Activated naive CD4-positive, alpha-beta T cell treated with anti-CD3 and anti-CD28 coated beads, Interleukin-2, amount 50 U/mL, for 24 hours (primary cell): ENCODE measurements at regions not wholly inside any gene's neighbourhood (a gene's known extent, or its start where the extent isn't known, plus 50 kb on each side); places are given as distances from the start of the nearest gene placed in this dataset.

ENCODE experiments used
- H3K27ac Mint-ChIP-seq: one replicate; pipeline ENCODE4 v1.8.0; 2021; ENCODE audit warnings: mild to moderate bottlenecking, mixed read lengths
- H3K27me3 Mint-ChIP-seq: one replicate; pipeline ENCODE4 v1.8.0; 2021; ENCODE audit warnings: mixed read lengths
- H3K36me3 Mint-ChIP-seq: one replicate; pipeline ENCODE4 v1.8.0; 2021; ENCODE audit warnings: mixed read lengths
- H3K4me1 Mint-ChIP-seq: one replicate; pipeline ENCODE4 v1.8.0; 2021; ENCODE audit warnings: mixed read lengths
- H3K4me3 Mint-ChIP-seq: one replicate; pipeline ENCODE4 v1.8.0; 2021; ENCODE audit warnings: mild to moderate bottlenecking, mixed read lengths
- H3K9me3 Mint-ChIP-seq: one replicate; pipeline ENCODE4 v1.8.0; 2021; ENCODE audit warnings: mixed read lengths

DNA sequence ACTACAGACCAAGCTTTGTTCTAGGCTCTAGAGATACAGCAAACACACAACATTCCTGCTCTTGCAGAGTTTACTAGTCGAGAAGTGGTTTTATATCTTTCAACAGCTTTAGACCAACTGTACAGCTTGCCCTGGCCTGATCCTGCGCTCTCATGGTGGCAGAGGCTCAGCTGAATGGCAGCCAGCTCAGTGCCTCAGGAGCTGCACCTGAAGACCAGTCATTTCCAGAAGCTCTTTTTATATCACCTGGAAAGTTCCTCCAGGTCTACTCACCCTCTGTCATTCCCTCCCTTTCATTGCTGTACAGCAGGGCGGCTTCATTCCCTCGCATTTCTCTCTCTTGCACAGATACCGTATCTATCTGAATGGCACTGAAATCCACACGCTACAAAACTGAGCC is 319.8 kb downstream of the GATA3 start:
- H3K4me1 Mint-ChIP-seq, result no peaks in the 10 kb centered on the region
- no peak overlapping the region for H3K4me3 Mint-ChIP-seq
- H3K27me3 Mint-ChIP-seq, result no peaks in the 10 kb centered on the region
- no peak overlapping the region for H3K27ac Mint-ChIP-seq
- H3K36me3 Mint-ChIP-seq, result no peaks in the 10 kb centered on the region
- H3K9me3 Mint-ChIP-seq, result no peaks in the 10 kb centered on the region

DNA sequence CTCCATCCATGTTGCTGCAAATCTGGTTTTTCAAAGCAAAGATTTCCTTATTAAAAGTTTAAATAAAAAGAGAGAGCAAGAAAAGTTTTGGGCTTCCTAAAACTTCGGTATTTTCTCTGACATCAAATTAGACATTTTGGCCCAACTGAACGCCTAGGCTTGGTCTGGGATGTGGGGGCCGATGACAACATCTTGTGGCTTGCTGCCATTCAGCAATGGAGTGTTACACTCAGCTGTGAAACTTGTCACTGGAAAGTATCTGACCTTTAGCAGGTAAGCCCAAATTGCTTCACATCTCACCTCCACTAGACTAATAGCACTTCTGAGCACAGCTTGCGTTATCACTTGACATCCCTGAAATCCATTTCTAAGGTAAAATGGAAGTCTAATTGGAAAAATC is 320.6 kb downstream of the GATA3 start:
- H3K4me3 Mint-ChIP-seq, result no peak overlapping the region
- no peaks in the 10 kb centered on the region for H3K9me3 Mint-ChIP-seq
- H3K4me1 Mint-ChIP-seq, result no peaks in the 10 kb centered on the region
- no peaks in the 10 kb centered on the region for H3K27me3 Mint-ChIP-seq
- H3K36me3 Mint-ChIP-seq, result no peaks in the 10 kb centered on the region
- H3K27ac Mint-ChIP-seq, result no peak overlapping the region

DNA sequence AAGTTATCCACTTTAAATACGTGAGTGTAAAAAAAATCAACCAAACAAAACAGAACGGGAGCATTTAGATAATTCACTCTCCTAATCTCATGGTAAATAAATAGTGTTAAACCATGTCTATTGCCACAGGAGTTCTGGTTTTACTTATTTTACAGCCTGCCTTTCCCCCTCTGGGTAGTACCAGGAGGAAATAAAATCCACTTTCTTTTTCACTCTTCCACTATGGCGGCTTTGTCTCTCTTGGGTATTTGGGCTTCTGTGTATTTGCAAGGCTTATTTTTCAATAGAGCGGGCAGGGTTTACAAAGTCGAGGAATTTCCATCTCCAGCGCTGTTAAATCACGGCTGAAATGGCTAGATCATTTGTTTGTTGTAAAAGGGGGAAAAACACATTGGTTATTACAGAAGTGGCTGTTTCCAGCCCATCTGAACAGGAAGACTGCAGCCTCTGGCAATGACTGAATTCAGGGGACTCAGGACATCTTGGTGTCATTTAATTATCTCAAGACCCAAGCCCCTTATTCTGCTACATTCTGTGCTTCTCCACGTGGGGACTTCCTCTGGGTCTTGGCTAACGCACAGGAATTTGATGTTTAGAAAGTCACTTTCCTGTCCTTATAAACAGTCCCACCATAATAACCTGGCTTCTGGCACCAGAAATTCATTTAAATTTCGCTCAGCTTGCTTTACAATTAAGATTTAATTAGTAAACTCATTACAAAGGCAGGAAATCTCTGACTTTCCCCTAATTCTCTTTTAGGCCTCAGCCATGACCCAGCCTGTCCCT is 323.9 kb downstream of the GATA3 start:
- H3K27ac Mint-ChIP-seq, result no peak overlapping the region
- peaks cover 4% of the 10 kb centered on the region for H3K4me1 Mint-ChIP-seq
- no peaks in the 10 kb centered on the region for H3K27me3 Mint-ChIP-seq
- no peaks in the 10 kb centered on the region for H3K9me3 Mint-ChIP-seq
- H3K4me3 Mint-ChIP-seq, result no peak overlapping the region
- H3K36me3 Mint-ChIP-seq, result no peaks in the 10 kb centered on the region

DNA sequence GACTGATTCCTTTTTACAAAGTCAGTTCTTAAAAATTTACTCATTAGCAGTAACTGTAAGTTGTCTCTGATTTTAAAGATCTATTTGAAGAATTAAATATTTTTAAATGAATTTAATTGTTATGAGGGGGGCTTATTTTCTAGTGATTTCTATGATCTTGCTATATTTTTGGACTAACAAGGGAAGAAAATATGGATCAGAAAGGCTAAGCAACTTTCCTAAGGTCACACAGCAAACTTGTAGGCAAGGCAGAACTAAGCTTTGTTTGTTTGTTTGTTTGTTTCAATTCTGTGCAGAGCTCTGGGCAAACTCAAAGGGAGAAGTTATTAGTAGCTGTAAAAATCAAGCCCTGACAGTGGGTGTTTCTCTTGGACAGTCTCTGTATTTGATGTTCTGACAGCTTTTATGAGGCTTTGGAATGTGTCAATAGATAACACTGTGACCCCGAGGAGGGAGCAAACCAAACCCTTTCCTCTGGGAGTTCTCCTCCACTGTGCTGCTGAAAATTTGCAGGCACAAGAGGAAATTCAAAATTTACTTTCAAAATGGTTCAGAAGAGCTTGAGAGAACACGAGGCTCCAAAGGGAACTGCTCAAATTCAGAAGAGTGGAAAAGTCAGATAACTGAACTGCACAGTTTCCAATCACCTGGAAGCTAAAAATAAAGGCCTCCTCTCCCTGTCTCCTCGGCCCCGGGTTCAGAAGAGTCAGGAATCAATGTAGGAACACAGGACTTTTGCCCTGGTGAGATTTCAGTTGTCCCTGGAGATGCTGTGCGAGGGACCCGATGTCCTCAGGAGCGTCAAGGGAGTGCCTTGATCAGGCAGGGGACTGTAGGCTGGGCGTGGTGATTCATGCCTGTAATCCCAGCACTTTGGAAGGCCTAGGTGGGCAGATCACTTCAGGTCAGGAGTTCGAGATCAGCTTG is 325.7 kb downstream of the GATA3 start:
- Mint-ChIP-seq H3K4me1 (peaks cover 4% of the 10 kb centered on the region), H3K9me3 (no peaks in the 10 kb centered on the region), H3K27ac (no peak overlapping the region), H3K36me3 (no peaks in the 10 kb centered on the region), H3K4me3 (no peak overlapping the region), H3K27me3 (no peaks in the 10 kb centered on the region)

DNA sequence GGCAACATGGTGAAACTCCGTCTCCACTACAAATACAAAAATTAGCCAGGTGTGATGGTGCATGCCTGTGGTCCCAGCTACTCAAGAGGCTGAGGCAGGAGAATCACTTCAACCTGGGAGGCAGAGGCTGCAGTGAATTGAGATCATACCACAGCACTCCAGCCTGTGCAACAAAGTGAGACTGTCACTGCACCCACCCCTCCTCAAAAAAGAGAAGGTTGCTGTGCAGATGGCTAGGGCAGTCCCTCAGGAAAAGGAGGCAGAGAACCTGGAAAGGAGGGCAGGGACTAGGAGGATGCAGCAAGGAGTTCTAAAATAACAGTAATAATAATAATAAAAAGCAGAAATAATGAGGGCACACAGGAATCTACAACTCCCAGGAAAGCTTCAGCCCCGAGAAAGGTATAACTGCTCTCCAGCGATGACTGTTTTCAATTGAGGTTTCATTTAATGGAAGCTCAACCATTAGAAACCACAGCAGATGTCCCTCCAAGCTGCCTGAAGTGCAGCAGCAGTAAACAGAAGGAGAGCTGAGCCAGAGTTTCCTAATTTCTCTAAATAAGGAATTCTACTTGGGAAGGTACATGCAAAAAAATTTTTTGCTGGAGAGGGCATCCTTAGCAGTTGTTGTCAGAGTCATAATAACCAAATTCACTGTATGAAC is 326.5 kb downstream of the GATA3 start:
- peaks cover 1% of the 10 kb centered on the region for H3K9me3 Mint-ChIP-seq
- H3K27ac Mint-ChIP-seq, result no peak overlapping the region

DNA sequence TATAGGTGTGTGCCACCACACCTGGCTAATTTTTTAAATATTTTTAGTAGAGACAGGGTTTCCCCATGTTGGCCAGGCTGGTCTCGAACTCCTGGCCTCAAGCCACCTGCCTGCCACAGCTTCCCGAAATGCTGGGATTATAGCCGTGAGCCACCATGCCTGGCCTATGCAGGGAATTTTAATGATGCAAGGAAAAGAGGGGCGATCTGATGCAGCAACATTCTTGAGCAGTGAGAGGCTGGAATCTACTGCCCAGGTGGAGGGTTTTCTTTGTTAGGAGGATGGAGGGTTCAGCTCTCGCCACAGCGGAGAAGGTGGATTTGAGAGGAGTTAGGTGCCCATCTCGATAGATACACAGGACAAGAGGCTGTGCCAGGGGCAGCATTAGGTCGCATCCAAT is 332.3 kb downstream of the GATA3 start:
- peaks cover 4% of the 10 kb centered on the region for H3K4me1 Mint-ChIP-seq
- no peak overlapping the region for H3K27ac Mint-ChIP-seq
- no peaks in the 10 kb centered on the region for H3K27me3 Mint-ChIP-seq
- peaks cover 5% of the 10 kb centered on the region for H3K36me3 Mint-ChIP-seq
- H3K4me3 Mint-ChIP-seq, result no peak overlapping the region
- peaks cover 6% of the 10 kb centered on the region for H3K9me3 Mint-ChIP-seq

More for the DNA sequence above, 326.5 kb downstream of the GATA3 start:
- peaks cover 4% of the 10 kb centered on the region for H3K4me1 Mint-ChIP-seq
- H3K36me3 Mint-ChIP-seq, result peaks cover 1% of the 10 kb centered on the region
- no peaks in the 10 kb centered on the region for H3K27me3 Mint-ChIP-seq
- no peak overlapping the region for H3K4me3 Mint-ChIP-seq

DNA sequence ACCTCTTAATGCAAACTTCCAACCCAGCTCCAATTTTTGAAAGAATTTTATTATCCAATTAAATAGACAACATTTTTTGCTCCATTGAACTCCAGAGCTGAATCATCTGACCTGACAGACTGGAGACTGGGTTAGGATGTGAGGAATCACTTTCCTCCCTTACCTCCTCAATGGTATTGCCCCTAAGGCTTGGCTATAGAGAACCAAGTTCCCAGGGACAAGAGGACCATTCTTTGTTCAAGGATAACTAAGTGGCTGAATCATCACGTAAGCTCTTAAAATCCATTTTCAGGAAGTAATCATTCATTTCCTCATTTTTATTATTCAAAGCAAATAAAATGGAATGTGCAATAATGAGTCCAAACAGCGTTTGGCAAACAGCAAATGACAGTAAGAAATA is 335.1 kb downstream of the GATA3 start:
- H3K4me3 Mint-ChIP-seq, result no peak overlapping the region
- H3K4me1 Mint-ChIP-seq, result no peaks in the 10 kb centered on the region
- no peaks in the 10 kb centered on the region for H3K27me3 Mint-ChIP-seq
- no peak overlapping the region for H3K27ac Mint-ChIP-seq
- peaks cover 5% of the 10 kb centered on the region for H3K36me3 Mint-ChIP-seq
- peaks cover 6% of the 10 kb centered on the region for H3K9me3 Mint-ChIP-seq

DNA sequence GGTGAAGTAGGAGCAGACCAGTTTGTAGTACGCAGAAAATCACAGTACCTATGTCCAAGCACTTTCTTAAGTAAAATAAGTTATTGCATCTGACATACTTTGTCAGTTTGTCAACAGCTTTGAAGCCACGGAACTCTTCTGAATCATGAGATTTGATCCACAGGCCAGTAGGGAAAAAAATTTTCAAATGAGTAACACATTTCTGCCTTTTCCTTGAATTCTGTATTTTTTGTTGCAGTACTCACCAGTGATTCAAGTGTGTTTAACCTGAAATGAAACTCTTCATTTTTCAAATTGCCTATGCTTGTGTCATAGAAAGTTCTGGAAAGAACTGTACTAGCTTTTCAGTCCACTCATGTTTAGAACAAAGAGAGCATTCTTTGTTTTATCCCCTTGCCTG is 337.7 kb downstream of the GATA3 start:
- no peak overlapping the region for H3K27ac Mint-ChIP-seq
- no peaks in the 10 kb centered on the region for H3K27me3 Mint-ChIP-seq
- H3K4me3 Mint-ChIP-seq, result no peak overlapping the region
- H3K4me1 Mint-ChIP-seq, result peaks cover 10% of the 10 kb centered on the region
- no peaks in the 10 kb centered on the region for H3K9me3 Mint-ChIP-seq
- no peaks in the 10 kb centered on the region for H3K36me3 Mint-ChIP-seq

DNA sequence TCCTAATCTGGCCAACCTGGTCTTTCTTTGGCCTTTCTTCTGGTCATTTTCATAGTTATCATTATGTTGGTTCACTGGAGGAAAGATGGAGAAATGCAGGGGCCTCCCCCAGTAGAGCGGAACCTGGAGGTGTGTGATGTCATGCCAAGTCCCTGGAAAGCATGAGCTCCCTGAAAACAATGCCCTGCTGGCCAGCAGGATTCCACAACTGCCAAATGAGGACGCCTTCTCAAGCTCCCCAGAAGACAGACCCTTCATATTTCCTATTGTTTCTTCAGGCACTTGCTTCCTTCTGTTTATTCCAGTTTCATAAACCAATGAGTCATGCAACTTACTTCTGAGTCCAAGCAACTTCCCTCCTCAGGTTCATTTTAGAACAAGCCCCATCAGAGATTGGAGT is 339.0 kb downstream of the GATA3 start:
- no peak overlapping the region for H3K27ac Mint-ChIP-seq
- H3K9me3 Mint-ChIP-seq, result no peaks in the 10 kb centered on the region
- no peaks in the 10 kb centered on the region for H3K27me3 Mint-ChIP-seq
- H3K4me3 Mint-ChIP-seq, result no peak overlapping the region
- peaks cover 14% of the 10 kb centered on the region for H3K4me1 Mint-ChIP-seq
- H3K36me3 Mint-ChIP-seq, result no peaks in the 10 kb centered on the region

DNA sequence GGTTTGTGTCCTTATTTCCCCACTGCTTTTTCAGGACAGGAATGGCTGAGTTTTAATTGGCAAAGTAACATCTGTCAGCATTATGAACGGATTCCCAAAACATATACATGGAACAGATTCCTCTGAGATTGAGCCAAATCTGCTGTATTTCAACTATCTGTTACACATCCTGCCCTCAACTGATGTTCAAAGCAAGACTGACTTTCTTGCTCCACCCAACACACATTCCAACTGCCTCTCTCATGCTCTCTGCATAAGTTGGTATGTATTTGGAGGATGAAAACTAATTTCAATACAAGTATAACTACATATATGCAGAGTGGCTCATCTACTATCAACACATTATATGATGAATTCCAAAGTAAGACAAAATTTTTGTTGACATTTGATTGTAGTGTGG is 342.2 kb downstream of the GATA3 start:
- Mint-ChIP-seq H3K4me3 (no peak overlapping the region), H3K27ac (no peak overlapping the region), H3K36me3 (no peaks in the 10 kb centered on the region)

DNA sequence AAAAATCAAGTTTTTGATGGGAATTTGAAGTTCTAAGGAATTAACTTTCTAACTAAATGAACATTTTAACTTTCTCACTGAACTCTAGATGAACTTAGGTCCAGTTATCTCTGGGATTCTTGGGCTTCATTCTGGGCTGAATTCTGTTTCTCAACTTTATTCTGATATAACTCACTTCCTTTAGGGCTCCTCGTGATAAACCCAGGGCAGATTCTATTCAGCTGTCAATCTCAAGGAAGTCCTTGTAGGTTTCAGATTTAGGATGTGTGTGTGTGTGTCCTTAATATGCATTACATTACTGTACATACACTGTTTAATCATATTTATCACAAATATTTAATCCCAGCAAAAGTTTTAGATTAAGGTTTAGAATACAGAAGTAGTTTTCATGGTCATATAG is 344.3 kb downstream of the GATA3 start:
- Mint-ChIP-seq H3K27ac (no peak overlapping the region), H3K9me3 (no peaks in the 10 kb centered on the region), H3K4me1 (peaks cover 48% of the 10 kb centered on the region), H3K27me3 (no peaks in the 10 kb centered on the region), H3K36me3 (no peaks in the 10 kb centered on the region), H3K4me3 (no peak overlapping the region)

More for the DNA sequence above, 342.2 kb downstream of the GATA3 start:
- Mint-ChIP-seq H3K27me3 (no peaks in the 10 kb centered on the region), H3K9me3 (no peaks in the 10 kb centered on the region), H3K4me1 (peaks cover 27% of the 10 kb centered on the region)

DNA sequence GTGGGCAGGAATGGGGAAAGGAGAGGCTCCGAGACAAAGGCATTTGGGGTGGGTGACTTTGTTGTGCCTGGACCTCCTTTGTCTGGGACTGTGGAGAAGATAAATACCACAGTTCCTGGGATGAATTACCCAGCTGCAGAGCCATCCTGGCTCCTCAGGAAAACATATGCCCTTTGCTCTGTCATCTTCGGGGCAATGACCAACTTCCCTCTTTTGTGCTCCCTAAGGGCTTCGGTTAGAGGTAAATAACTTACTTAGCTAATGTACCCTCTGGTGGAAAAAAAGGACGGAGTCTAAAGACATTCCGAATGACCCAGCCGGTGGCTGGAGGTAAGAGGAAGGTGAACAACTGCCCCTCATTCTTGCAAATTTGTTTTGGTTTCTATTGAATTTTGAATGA is 345.7 kb downstream of the GATA3 start:
- Mint-ChIP-seq H3K4me3 (no peak overlapping the region), H3K9me3 (no peaks in the 10 kb centered on the region), H3K36me3 (no peaks in the 10 kb centered on the region), H3K27ac (no peak overlapping the region), H3K4me1 (peaks cover 59% of the 10 kb centered on the region), H3K27me3 (no peaks in the 10 kb centered on the region)

DNA sequence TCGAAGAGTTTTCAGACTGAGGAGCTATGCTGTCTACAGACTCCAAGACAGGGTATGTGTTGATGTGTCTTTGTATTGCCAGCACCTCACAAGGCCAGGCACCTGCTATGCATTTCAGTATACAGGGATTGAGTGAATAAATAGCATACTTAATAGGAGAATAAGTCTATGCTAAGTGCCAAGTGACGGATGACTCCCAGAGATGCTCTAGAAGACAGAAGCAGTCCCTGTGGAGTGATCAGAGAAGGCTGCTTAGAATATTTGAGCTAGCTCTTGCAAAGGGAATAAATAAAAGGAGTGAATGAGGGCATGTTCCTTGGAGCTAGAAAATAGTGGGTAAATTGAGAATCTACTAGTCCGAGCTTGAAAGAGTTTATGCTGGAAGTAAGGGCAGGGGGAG is 346.4 kb downstream of the GATA3 start:
- Mint-ChIP-seq H3K27ac (peak overlapping the region; percentile 82), H3K36me3 (no peaks in the 10 kb centered on the region), H3K4me3 (peak overlapping the region; percentile 45), H3K27me3 (no peaks in the 10 kb centered on the region), H3K4me1 (peaks cover 63% of the 10 kb centered on the region), H3K9me3 (no peaks in the 10 kb centered on the region)

DNA sequence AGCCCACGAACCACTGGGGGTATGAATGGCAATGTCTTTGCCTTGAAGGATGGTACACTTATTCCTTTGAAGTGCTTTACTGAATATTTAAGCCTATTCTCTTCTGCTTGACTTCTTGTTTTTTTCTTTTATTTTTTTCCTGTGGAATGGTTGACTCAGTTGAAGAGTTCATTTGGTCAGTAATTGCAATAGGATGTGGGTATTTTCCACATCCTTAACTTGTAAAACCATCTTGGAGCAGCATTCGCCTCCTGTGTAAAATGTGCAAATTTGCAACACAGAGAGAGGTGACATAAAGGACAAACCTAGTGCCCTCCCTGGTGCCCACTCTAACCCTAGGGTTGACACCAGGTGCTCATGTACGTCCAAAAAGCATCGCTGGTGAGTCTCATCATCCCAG is 347.0 kb downstream of the GATA3 start:
- Mint-ChIP-seq H3K9me3 (no peaks in the 10 kb centered on the region), H3K27me3 (no peaks in the 10 kb centered on the region), H3K27ac (peak overlapping the region; percentile 82), H3K4me1 (peaks cover 66% of the 10 kb centered on the region), H3K36me3 (no peaks in the 10 kb centered on the region), H3K4me3 (no peak overlapping the region)

DNA sequence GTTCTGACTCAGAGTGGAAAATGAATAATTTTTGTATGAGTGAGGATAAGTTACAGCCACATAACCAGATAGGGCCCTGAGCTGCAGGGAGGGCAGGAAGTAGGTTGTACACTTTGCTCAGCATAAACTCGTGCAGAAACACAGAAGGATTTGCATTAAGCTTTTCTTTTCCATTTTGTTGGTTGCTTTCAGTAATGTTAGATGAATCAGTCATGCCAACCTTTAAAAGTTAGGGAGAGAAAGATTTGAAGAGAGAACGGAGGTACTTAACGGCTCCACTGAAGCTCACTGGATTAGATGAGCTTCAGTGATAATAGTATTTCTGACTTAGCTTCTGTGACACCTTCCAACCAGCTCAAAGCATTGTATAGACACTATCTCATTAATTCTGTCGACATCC is 348.1 kb downstream of the GATA3 start:
- H3K9me3 Mint-ChIP-seq, result no peaks in the 10 kb centered on the region
- peaks cover 75% of the 10 kb centered on the region for H3K4me1 Mint-ChIP-seq
- H3K27me3 Mint-ChIP-seq, result no peaks in the 10 kb centered on the region
- H3K36me3 Mint-ChIP-seq, result no peaks in the 10 kb centered on the region
- peak overlapping the region; percentile 84 for H3K4me3 Mint-ChIP-seq
- H3K27ac Mint-ChIP-seq, result peak overlapping the region; percentile 79
